HG03442 (cell line): ENCODE measurements at regions not wholly inside any gene's neighbourhood (a gene's known extent, or its start where the extent isn't known, plus 50 kb on each side); places are given as distances from the start of the nearest gene placed in this dataset.
"Not testable (repeated sequence)": the region's sequence is repeated elsewhere in the genome, so short reads cannot be mapped to it uniquely, and the experiment has no call there.

Source experiments
- ATAC-seq: cut with Tn5 transposase; IDR thresholded peaks from one replicate; pipeline ENCODE4 v1.9.1; 2021; ENCODE audit warnings: mild to moderate bottlenecking, moderate library complexity; ENCODE audit not compliant: unreplicated experiment

DNA sequence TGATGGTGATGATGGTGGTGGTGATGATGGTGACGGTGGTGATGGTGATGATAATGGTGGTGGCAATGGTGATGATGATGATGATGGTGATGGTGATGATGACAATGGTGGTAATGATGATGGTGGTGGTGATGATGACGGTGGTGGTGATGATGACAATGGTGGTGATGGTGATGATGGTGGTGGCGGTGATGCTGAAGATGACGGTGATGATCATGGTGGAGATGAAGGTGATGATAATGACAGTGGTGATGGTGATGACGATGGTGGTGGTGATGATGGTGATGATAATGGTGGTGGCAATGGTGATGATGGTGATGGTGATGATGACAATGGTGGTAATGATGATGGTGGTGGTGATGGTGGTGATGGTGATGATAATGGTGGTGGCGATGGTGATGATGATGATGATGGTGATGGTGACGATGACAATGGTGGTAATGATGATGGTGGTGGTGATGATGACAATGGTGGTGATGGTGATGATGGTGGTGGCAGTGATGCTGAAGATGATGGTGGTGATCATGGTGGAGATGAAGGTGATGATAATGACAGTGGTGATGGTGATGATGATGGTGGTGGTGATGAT lies 283.0 kb downstream of the FOXL1 start:
- ATAC-seq = not testable (repeated sequence)

DNA sequence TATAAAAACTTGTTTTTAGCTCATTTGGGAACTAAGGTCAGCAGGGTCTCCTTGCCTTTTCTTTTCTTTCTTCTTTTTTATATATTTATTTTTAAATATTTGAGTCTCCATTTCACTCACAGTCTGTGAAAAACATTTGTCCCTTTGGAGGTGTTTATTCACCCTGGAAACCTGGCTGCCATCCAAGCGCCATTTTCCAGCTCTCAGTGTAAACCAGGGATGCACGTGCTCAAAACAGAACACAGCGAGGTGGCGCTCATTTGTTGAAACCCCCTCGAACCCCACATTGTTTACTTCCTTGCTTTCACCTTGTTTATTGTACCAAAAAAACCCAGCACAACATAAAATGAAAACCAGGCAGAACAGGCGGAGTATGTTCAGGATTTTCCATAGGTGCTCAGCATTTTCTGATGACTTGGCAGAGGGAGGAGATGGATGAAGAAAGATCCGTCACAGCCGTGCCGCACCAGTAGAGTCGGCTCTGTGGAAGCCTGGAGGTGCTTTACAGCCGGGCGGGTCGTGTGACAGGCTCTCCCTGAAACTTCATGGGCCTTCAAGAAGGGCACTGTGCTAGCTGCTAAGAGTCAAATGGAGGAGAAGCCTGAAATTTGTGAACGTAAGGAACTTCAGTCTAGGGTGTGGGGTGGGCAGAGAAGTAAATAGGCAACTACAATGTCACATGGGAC lies 284.4 kb downstream of the FOXL1 start:
- no peak for ATAC-seq

DNA sequence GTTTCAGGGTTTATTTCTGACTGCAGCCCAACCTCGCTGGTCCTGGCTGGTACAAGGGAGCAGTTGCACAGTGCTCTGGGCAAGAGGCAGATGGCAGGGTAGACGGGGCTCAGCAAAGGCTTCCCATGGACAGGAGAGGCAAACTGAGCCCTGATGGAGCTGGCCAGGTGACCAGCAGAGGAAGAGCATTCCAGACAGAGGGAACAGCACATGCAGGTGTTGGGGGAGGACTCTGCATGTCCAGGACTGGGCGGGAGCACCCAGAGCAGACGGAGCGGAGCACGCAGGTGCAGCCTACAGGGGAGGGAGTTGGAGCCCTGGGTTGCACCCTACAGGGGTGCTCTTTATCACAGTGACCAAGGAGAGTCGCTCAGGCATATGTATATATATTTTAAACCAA lies 285.3 kb downstream of the FOXL1 start:
- ATAC-seq = no peak

- no peak for ATAC-seq
Measured at GRCh38 chr16:86864586-86864985, 286.2 kb downstream of the FOXL1 start.

DNA sequence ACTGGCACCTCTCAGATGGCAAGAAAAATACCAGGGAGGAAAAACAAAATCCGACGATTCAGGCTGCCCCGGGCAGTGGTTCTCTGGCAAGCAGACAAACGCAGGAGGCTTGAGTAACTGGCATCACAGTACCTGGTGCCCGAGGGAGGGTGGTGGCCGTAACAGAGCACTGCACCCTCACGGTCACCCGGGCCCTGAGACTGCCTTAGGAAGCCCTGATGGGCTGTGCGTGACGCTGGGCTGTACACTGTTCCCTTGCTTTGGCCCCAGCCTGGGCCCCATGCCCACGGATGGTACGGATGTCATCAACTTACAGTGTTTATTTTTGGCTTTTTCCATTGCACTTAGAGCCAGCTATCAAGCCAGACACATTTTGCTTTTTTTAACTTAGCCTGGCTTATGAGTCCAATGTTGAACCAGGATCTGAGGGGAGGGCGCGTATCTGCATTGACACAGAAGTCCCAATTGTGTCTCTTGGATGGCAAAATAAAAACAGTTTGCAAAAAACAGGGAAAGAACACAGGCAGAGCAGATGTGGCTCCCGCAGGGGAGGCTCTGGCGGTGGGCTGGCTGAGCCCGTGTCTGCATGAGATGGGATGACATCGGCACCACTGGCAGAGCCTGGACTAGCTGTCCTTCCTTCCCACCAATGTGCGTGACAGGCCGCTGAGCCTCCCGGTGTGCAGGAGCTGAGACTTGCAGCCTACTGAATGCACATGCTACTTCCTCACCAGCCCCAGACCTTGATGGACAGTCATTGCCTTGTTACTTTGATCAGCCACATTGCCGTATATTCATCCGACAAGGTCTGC lies 287.7 kb downstream of the FOXL1 start:
- no peak for ATAC-seq

GRCh38 chr16:86866986-86867722 lies 288.8 kb downstream of the FOXL1 start:
- ATAC-seq = no peak

- ATAC-seq = no peak
Measured at GRCh38 chr16:86868070-86868469, 289.7 kb downstream of the FOXL1 start.

- no peak for ATAC-seq
Measured at GRCh38 chr16:86868786-86869185, 290.4 kb downstream of the FOXL1 start.

DNA sequence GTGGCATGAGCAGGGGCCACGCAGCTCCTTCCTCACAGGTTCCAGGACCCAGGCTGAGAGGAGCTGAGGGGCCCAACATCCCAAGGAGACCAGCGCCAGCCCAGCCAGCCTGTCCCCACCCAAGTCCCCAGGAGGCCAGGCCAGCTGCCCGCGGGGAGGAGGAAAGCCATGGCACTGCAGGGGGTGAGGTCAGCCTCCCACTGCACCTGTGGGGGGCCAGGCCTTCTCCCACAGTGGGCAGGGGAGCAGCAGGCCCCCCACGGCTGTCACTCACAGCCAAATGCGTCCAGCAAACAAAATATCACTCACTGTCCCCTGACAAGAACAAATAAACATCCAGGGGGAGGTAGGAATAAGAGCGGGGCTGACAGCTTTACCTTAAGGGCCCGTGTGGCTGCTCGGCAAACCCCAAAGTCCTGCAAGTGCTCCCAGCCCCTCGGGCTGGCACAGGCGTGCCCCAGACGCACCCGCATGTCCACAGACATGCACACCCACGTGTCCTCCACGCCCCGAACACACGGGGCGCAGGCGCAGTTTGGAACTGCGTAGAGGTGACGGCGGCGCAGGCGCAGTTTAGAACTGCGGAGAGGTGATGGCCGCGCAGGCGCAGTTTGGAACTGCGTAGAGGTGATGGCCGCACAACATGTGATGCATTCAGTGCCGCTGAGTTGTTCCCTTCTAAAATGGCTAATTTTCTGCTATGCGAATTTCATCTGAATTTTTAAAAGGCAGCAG lies 291.1 kb downstream of the FOXL1 start:
- no peak for ATAC-seq

- no peak for ATAC-seq
Measured at GRCh38 chr16:86870380-86870779, 292.0 kb downstream of the FOXL1 start.

DNA sequence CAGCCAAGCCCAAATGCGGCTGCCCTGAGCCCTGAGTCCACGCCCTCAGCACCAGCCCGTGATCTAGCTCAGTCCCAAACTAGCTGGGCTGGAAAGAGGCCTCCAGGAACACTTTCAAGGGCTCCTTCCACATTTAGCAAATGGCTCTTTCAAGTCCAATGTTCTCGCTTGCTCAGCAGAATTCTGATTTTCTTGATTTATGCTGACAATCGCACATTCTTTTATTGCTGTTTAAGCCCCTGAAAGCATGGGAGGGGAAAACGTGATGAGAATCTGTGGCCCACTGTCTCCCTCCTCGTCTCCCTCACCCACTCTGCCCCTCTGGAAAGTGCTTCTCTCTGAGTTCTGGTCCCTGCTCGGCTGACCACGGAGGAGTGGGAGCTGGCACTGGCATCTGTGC lies 293.8 kb downstream of the FOXL1 start:
- no peak for ATAC-seq

DNA sequence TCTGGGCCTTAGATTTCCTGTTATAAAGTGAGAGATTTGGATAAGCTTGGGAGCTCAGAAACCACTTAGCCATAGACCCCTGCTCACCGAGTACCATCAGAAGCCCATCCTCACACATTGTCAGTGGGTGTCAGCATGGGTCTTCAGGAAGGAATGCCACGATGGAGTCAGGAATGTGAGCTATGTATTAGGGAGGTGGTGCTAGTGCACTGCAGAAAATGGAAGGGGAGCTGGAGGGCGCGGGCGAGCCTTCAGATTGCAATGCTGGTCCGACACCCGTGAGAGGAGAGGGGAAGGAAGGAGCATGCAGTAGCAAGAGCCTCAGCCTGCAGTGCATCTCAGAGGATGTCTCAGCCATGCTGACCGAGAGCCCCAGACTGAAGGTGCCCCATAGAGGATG lies 294.5 kb downstream of the FOXL1 start:
- ATAC-seq = no peak

DNA sequence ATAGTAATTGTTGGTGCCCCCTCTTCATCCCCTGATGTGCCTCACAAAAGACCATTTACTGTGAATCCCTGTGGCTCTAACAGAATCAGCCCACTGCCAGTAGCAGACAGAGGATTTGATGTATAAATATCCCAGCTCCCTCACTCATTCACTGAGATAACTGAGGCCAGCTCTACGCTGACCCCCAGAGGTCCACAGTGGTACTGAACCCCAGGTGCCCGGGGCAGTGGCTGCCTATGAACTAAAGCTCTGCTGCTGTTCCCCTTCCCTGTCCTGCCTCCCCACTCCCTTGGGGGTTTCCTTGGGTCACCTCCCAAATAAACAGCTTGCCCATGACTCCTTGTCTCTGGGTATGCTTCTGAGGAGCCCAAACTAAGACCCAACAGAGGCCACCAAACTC lies 295.8 kb downstream of the FOXL1 start:
- no peak for ATAC-seq

DNA sequence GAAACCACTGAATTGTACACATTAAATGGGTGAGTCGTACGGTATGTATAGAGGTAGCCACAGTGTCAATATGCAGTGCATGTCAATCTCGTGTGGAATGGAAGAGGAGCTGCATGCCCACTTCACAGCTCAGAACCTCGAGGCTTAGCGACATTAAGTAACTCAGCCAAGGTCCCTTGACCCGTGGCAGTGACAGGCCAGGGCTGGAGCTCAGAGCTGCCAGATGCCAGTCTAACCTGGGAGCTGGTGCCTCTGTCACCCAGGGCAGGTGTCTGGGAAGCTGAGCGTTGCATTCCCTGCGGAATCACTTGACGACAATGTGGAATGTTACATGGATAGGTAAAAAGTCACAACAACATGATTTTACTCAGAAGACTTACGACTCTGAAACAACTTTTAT lies 298.1 kb downstream of the FOXL1 start:
- ATAC-seq = no peak

GRCh38 chr16:86877108-86877507 lies 298.8 kb downstream of the FOXL1 start:
- ATAC-seq = no peak

GRCh38 chr16:86877835-86878234 lies 299.5 kb downstream of the FOXL1 start:
- no peak for ATAC-seq

- no peak for ATAC-seq
Measured at GRCh38 chr16:86878236-86879080, 300.1 kb downstream of the FOXL1 start.

- ATAC-seq = no peak
Measured at GRCh38 chr16:86879268-86879667, 300.9 kb downstream of the FOXL1 start.

- no peak for ATAC-seq
Measured at GRCh38 chr16:86880316-86881117, 302.2 kb downstream of the FOXL1 start.
